ENCODE measurements at regions not wholly inside any gene's neighbourhood (a gene's known extent, or its start where the extent isn't known, plus 50 kb on each side); places are given as distances from the start of the nearest gene placed in this dataset.
"Not testable (repeated sequence)": the region's sequence is repeated elsewhere in the genome, so short reads cannot be mapped to it uniquely, and the experiment has no call there.

- DNase-seq (ENCODE audit: low read depth in 2 of 2): no peak
- no peak for TF ChIP-seq CTCF (IDR thresholded peaks at IDR 0.05; ENCODE audit: low read depth, low read length)
Observed at GRCh38 chr11:24267014-24267413, 229.8 kb upstream of the LUZP2 start.

DNA sequence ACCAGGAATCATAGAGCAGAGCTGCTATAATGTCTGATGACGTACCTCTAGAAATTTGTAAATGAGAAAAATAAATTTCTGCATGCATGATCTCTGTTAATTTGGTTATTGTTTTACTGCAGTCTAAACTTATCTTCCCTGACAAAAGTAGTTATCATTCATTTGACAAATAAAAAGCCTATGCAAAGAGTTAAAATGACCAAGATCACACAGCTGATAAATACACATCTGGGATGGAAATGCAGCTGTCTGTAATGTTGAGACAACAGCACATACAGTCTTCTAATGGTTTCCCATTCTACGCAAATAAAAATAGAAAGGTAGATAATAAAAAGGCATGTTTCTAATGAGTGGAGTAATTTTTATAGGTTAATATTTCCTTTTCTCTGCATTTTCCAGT lies 225.1 kb upstream of the LUZP2 start:
- H3K4me3 ChIP-seq (replicated peaks in 1 of 2; ENCODE audit: low read depth in 2 of 2, low read length in 2 of 2): no peak overlapping the region
- TF ChIP-seq CTCF (IDR thresholded peaks at IDR 0.05; ENCODE audit: low read depth, low read length): no peak

More at GRCh38 chr11:24267014-24267413, 229.8 kb upstream of the LUZP2 start:
- no peak overlapping the region for H3K4me3 ChIP-seq (replicated peaks in 1 of 2; ENCODE audit: low read depth in 2 of 2, low read length in 2 of 2)

GRCh38 chr11:24274214-24274781 lies 222.6 kb upstream of the LUZP2 start:
- not testable (repeated sequence) for H3K4me3 ChIP-seq (replicated peaks in 1 of 2; ENCODE audit: low read depth in 2 of 2, low read length in 2 of 2); DNase-seq (ENCODE audit: low read depth in 2 of 2)

More for the DNA sequence above, 225.1 kb upstream of the LUZP2 start:
- no peak for DNase-seq (ENCODE audit: low read depth in 2 of 2)

DNA sequence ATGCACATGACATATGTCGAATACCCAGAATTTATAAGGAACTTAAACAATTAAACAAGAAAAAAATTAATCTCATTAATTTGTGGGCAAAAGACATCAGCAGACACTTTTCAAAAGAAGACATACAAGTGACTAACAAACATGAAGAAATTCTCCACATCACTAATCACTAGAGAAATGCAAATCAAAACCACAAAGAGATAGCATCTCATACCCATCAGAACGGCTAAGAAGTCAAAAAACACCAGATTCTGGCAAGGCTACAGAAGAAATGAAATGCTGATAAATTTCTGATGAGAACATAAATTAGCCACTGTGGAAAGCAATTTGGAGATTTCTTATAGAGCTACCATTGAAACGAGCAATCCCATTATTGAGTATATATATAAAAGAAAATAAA lies 210.6 kb upstream of the LUZP2 start:
- H3K4me3 ChIP-seq (replicated peaks in 1 of 2; ENCODE audit: low read depth in 2 of 2, low read length in 2 of 2): no peak overlapping the region
- TF ChIP-seq CTCF (IDR thresholded peaks at IDR 0.05; ENCODE audit: low read depth, low read length): no peak
- DNase-seq (ENCODE audit: low read depth in 2 of 2): no peak

DNA sequence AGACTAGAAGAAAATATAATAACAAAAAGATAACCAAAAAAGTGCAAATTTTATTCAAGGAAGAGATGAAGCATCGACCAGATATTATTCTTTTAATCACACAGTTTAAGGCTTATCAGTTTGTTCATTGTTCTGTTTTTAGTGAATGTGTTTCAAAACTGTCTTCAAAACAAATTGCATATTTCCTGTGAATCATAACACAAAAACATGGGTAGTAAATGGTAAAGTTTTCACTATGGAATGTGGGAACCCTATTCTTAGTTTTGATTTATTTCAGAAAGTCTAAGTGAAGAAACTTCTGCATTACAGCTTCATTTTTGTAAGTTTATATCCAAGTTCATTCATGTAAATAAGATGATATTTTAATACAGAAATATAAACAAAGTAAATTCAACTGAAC lies 207.6 kb upstream of the LUZP2 start:
- TF ChIP-seq CTCF (IDR thresholded peaks at IDR 0.05; ENCODE audit: low read depth, low read length): no peak
- H3K4me3 ChIP-seq (replicated peaks in 1 of 2; ENCODE audit: low read depth in 2 of 2, low read length in 2 of 2): no peak overlapping the region
- DNase-seq (ENCODE audit: low read depth in 2 of 2): peak in 1 of 2 donors; percentile 2

- TF ChIP-seq CTCF (IDR thresholded peaks at IDR 0.05; ENCODE audit: low read depth, low read length): no peak
- DNase-seq (ENCODE audit: low read depth in 2 of 2): no peak
- no peak overlapping the region for H3K4me3 ChIP-seq (replicated peaks in 1 of 2; ENCODE audit: low read depth in 2 of 2, low read length in 2 of 2)
Observed at GRCh38 chr11:24293964-24294363, 202.9 kb upstream of the LUZP2 start.

DNA sequence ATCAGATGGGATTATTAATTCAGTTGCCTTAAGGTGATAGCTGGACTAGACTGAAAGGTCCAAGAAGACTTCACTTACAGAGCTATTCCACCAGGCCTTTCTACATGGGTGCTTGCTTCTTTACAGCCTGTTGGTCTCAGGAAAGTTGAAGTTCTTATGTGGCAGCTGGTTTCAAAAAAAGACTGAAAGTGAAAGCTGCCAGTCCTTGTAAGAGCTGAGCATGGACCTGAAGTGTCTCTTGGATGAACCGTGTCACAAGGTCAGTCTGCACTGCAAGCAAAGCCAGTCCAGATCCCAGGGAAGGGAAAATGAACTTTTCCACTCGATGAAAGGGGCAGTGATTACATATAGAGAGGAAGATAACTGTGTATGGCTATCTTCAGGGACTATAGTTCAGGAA lies 201.5 kb upstream of the LUZP2 start:
- H3K4me3 ChIP-seq (replicated peaks in 1 of 2; ENCODE audit: low read depth in 2 of 2, low read length in 2 of 2): no peak overlapping the region
- TF ChIP-seq CTCF (IDR thresholded peaks at IDR 0.05; ENCODE audit: low read depth, low read length): no peak
- DNase-seq (ENCODE audit: low read depth in 2 of 2): no peak

All from cardiac fibroblast (primary cell).